ENCODE measurements at regions not wholly inside any gene's neighbourhood (a gene's known extent, or its start where the extent isn't known, plus 50 kb on each side); places are given as distances from the start of the nearest gene placed in this dataset.

- intact Hi-C loops (cut with DNase I; ENCODE audit: low total_unique reads): no loop called here
- DNase-seq: no peak
- no peak for TF ChIP-seq POLR2A (IDR thresholded peaks at IDR 0.05)
- TF ChIP-seq CTCF (IDR thresholded peaks at IDR 0.05): no peak
Measured at GRCh38 chr15:46766021-46766420, 951.3 kb upstream of the SEMA6D start.

DNA sequence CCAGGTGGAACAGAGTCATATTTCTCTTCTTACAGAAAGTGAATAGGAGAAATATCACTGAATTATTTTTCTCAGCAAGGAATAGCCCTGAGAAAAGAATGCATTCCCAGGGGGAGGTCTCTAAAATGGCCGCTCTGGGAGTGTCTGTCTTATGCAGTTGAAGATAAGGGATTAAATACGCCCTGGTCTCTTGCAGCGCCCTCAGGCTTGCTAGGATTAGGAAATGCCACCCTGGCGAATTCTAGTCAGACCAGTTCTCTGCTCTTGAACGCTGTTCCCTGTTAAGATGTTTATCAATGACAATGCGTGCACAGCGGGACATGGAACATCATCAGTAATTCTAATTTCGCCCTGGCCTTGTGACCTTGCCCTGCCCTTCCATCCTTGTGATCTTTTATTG, 949.0 kb upstream of the SEMA6D start:
- Histone ChIP-seq H3K27me3 (no peaks in the 10 kb centered on the region), H3K4me1 (no peaks in the 10 kb centered on the region), H3K27ac (no peak overlapping the region), H3K9me3 (peaks cover 0 to 3% of the 10 kb centered on the region in 2 donors), H3K36me3 (no peaks in the 10 kb centered on the region), H3K4me3 (no peak overlapping the region)
- no peak for TF ChIP-seq CTCF (IDR thresholded peaks at IDR 0.05)
- no peak for TF ChIP-seq POLR2A (IDR thresholded peaks at IDR 0.05)
- intact Hi-C loops (cut with DNase I; ENCODE audit: low total_unique reads): no loop called here
- no peak for DNase-seq

More at GRCh38 chr15:46766021-46766420, 951.3 kb upstream of the SEMA6D start:
- Histone ChIP-seq H3K9me3 (peaks cover 0 to 3% of the 10 kb centered on the region in 2 donors), H3K27me3 (no peaks in the 10 kb centered on the region), H3K36me3 (no peaks in the 10 kb centered on the region), H3K27ac (no peak overlapping the region), H3K4me1 (no peaks in the 10 kb centered on the region), H3K4me3 (no peak overlapping the region)

- Histone ChIP-seq H3K36me3 (no peaks in the 10 kb centered on the region), H3K4me3 (no peak overlapping the region), H3K4me1 (no peaks in the 10 kb centered on the region), H3K9me3 (peaks cover 0 to 3% of the 10 kb centered on the region in 2 donors), H3K27ac (no peak overlapping the region), H3K27me3 (no peaks in the 10 kb centered on the region)
- TF ChIP-seq CTCF (IDR thresholded peaks at IDR 0.05) (no peak), POLR2A (IDR thresholded peaks at IDR 0.05) (no peak)
- DNase-seq: no peak
- intact Hi-C loops (cut with DNase I; ENCODE audit: low total_unique reads): no loop called here
Measured at GRCh38 chr15:46773016-46773415, 944.3 kb upstream of the SEMA6D start.

DNA sequence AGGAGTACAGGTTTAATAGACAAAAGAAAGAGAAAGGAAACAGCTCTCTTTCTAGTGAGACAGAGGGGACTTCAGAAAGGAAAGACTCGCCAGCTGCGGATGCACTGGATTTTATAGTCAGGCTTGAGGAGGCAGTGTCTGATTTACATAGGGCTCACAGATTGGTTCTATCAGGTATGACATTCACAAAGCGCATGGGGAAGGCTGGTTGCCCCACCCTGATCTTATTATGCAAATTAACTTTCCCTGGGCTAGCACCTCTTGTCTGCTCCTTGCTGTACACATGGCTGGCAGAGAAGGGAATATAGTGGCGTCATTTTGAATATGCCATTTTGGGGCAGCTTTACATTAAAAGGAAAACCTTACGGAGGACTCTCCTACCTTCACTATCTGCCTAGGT, 938.4 kb upstream of the SEMA6D start:
- intact Hi-C loops (cut with DNase I; ENCODE audit: low total_unique reads): no loop called here
- Histone ChIP-seq H3K27me3 (no peaks in the 10 kb centered on the region), H3K27ac (no peak overlapping the region), H3K4me1 (no peaks in the 10 kb centered on the region), H3K9me3 (no peaks in the 10 kb centered on the region), H3K36me3 (no peaks in the 10 kb centered on the region), H3K4me3 (no peak overlapping the region)
- no peak for TF ChIP-seq POLR2A (IDR thresholded peaks at IDR 0.05)
- no peak for TF ChIP-seq CTCF (IDR thresholded peaks at IDR 0.05)
- DNase-seq: no peak

- intact Hi-C loops (cut with DNase I; ENCODE audit: low total_unique reads): no loop called here
- Histone ChIP-seq H3K9me3 (no peaks in the 10 kb centered on the region), H3K27me3 (no peaks in the 10 kb centered on the region), H3K27ac (no peak overlapping the region), H3K4me1 (no peaks in the 10 kb centered on the region), H3K36me3 (no peaks in the 10 kb centered on the region), H3K4me3 (no peak overlapping the region)
- no peak for DNase-seq
- TF ChIP-seq CTCF (IDR thresholded peaks at IDR 0.05) (no peak), POLR2A (IDR thresholded peaks at IDR 0.05) (no peak)
Measured at GRCh38 chr15:46786590-46787285, 930.6 kb upstream of the SEMA6D start.

All from uterus (tissue), 3 donors.